ENCODE measurements at regions not wholly inside any gene's neighbourhood (a gene's known extent, or its start where the extent isn't known, plus 50 kb on each side); places are given as distances from the start of the nearest gene placed in this dataset.

DNA sequence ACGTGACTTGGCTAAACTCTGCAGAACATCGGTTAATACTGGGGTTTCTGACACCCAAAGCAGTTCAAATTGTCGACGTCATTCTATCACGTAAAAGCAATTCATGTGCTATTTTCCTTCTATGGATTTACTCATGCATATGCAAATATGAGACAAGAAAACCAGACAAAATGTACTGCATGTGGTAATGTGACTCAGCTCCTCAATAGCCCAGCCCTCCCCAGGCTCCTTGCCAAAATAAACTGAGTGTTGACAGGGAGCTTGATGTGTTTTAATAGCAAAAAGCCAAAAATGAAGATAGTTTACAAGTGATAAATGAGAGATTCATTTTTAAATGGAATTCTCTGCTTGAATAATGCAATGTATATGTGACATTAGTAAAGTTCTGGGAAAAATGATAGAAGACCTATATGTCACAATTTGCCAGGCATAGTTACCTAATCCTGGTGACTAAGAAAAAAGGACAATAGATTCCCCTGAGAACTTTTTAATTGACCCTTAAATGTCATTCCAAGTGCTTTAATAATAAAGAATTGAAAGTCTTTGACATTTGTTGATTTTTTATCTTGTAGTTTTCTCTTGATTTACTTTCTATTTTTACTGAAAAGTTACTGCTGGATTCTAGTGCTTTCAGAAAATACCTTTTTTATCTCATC, 1700.6 kb upstream of the TENM3 start:
- H3K27ac ChIP-seq (ENCODE audit: low read length) = no peak overlapping the region
- no peak overlapping the region for H3K9ac ChIP-seq (ENCODE audit: low read length)
- TF ChIP-seq, protein P1, sequence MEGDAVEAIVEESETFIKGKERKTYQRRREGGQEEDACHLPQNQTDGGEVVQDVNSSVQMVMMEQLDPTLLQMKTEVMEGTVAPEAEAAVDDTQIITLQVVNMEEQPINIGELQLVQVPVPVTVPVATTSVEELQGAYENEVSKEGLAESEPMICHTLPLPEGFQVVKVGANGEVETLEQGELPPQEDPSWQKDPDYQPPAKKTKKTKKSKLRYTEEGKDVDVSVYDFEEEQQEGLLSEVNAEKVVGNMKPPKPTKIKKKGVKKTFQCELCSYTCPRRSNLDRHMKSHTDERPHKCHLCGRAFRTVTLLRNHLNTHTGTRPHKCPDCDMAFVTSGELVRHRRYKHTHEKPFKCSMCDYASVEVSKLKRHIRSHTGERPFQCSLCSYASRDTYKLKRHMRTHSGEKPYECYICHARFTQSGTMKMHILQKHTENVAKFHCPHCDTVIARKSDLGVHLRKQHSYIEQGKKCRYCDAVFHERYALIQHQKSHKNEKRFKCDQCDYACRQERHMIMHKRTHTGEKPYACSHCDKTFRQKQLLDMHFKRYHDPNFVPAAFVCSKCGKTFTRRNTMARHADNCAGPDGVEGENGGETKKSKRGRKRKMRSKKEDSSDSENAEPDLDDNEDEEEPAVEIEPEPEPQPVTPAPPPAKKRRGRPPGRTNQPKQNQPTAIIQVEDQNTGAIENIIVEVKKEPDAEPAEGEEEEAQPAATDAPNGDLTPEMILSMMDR (IDR thresholded peaks at IDR 0.05; ENCODE audit: low read length) = no peak
- TF ChIP-seq EZH2phosphoT487 (IDR thresholded peaks at IDR 0.05; ENCODE audit: low read length) (no peak), EZH2 (optimal IDR thresholded peaks at IDR 0.05; ENCODE audit: low read depth, low read length) (no peak)
- peaks cover 9% of the 10 kb centered on the region; the same call in 1 of the 2 replicates for H3K27me3 ChIP-seq (replicated peaks; ENCODE audit: insufficient read depth, low read length)
- no peak overlapping the region for H3K4me3 ChIP-seq (ENCODE audit: low read length)
- DNase-seq = no peak
- no peaks in the 10 kb centered on the region for H3K9me2 ChIP-seq (replicated peaks; ENCODE audit: insufficient read depth, low read length)
- H3K4me1 ChIP-seq (ENCODE audit: low read length) = peaks cover 6% of the 10 kb centered on the region; the same call in 1 of the 2 replicates
- no peak overlapping the region for H2AFZ ChIP-seq (ENCODE audit: low read length)
- H3F3A ChIP-seq (ENCODE audit: insufficient read depth, low read length) = peaks cover 6% of the 10 kb centered on the region
- H3K79me2 ChIP-seq (ENCODE audit: low read length) = no peaks in the 10 kb centered on the region
- no peaks in the 10 kb centered on the region for H4K20me1 ChIP-seq (ENCODE audit: insufficient read depth, low read length)
- no peak overlapping the region for H3K4me2 ChIP-seq (ENCODE audit: low read depth, low read length)
- H3K9me3 ChIP-seq (replicated peaks; ENCODE audit: insufficient read depth, low read length) = no peaks in the 10 kb centered on the region
- H3K36me3 ChIP-seq (replicated peaks; ENCODE audit: insufficient read depth, low read length) = no peaks in the 10 kb centered on the region

DNA sequence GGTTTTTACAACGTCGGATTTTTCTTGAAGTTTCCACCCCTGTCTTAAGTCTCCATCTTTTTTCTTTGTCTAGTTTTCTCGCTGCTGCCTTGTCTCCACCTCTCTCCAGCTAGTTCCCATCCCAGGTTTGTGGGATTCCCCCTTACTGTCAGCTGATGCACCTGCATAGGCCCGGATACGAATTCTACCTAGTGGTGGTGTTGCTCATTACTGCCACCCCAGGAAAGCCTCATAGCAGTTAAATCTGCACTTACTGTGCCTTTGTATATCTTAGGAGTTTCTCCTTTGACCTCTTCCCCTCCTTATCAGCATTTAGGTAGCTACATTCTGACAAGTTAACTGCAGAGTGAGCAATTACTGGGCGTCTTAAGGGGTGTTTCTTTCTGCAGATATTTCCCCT, 1693.1 kb upstream of the TENM3 start:
- H2AFZ ChIP-seq (ENCODE audit: low read length) = no peak overlapping the region
- DNase-seq = no peak

DNA sequence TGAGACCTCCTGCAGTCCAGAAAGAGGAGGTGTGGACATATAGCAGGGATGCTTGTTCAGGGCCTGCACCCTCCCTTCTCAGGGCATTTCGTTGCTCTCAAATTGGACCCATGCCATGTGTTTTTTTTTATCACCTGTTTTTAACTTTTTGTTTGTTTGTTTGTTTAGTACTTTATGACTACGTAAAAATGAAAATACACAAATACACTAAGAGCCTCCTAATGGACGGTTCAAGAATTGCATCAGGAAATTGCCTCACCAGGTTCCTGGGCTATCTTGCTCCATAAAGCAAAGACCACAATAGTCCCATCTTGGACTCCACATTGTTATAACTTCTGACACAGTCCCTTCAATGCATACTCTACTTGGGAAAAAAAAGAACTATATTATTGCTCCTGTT, 1685.9 kb upstream of the TENM3 start:
- Histone ChIP-seq H3K4me3 (ENCODE audit: low read length) (no peak overlapping the region), H3K36me3 (replicated peaks; ENCODE audit: insufficient read depth, low read length) (no peaks in the 10 kb centered on the region), H3K9me2 (replicated peaks; ENCODE audit: insufficient read depth, low read length) (no peaks in the 10 kb centered on the region), H3K4me1 (ENCODE audit: low read length) (no peaks in the 10 kb centered on the region), H3K9me3 (replicated peaks; ENCODE audit: insufficient read depth, low read length) (no peaks in the 10 kb centered on the region), H3K9ac (ENCODE audit: low read length) (no peak overlapping the region), H2AFZ (ENCODE audit: low read length) (no peak overlapping the region), H3K4me2 (ENCODE audit: low read depth, low read length) (no peak overlapping the region), H4K20me1 (ENCODE audit: insufficient read depth, low read length) (no peaks in the 10 kb centered on the region), H3K79me2 (ENCODE audit: low read length) (no peaks in the 10 kb centered on the region), H3F3A (ENCODE audit: insufficient read depth, low read length) (no peaks in the 10 kb centered on the region), H3K27me3 (replicated peaks; ENCODE audit: insufficient read depth, low read length) (no peaks in the 10 kb centered on the region), H3K27ac (ENCODE audit: low read length) (no peak overlapping the region)
- DNase-seq = peak; percentile 24
- TF ChIP-seq EZH2phosphoT487 (IDR thresholded peaks at IDR 0.05; ENCODE audit: low read length) = no peak
- TF ChIP-seq, protein P1 (IDR thresholded peaks at IDR 0.05; ENCODE audit: low read length) = peak; percentile 43

More for the DNA sequence above, 1693.1 kb upstream of the TENM3 start:
- TF ChIP-seq EZH2phosphoT487 (IDR thresholded peaks at IDR 0.05; ENCODE audit: low read length) = no peak
- TF ChIP-seq, protein P1 (IDR thresholded peaks at IDR 0.05; ENCODE audit: low read length) = peak; percentile 4; the same call in 1 of the 2 replicates
- no peak for TF ChIP-seq EZH2 (optimal IDR thresholded peaks at IDR 0.05; ENCODE audit: low read depth, low read length)
- Histone ChIP-seq H3K9me2 (replicated peaks; ENCODE audit: insufficient read depth, low read length) (no peaks in the 10 kb centered on the region), H3K4me1 (ENCODE audit: low read length) (no peaks in the 10 kb centered on the region), H3K27ac (ENCODE audit: low read length) (no peak overlapping the region), H3K36me3 (replicated peaks; ENCODE audit: insufficient read depth, low read length) (no peaks in the 10 kb centered on the region), H3K4me3 (ENCODE audit: low read length) (no peak overlapping the region), H3K79me2 (ENCODE audit: low read length) (no peaks in the 10 kb centered on the region), H3K4me2 (ENCODE audit: low read depth, low read length) (no peak overlapping the region), H3K27me3 (replicated peaks; ENCODE audit: insufficient read depth, low read length) (no peaks in the 10 kb centered on the region), H3K9ac (ENCODE audit: low read length) (no peak overlapping the region), H3F3A (ENCODE audit: insufficient read depth, low read length) (no peaks in the 10 kb centered on the region), H3K9me3 (replicated peaks; ENCODE audit: insufficient read depth, low read length) (no peaks in the 10 kb centered on the region), H4K20me1 (ENCODE audit: insufficient read depth, low read length) (no peaks in the 10 kb centered on the region)

Measured in MM.1S (cell line).